ENCODE measurements at regions not wholly inside any gene's neighbourhood (a gene's known extent, or its start where the extent isn't known, plus 50 kb on each side); places are given as distances from the start of the nearest gene placed in this dataset.

DNA sequence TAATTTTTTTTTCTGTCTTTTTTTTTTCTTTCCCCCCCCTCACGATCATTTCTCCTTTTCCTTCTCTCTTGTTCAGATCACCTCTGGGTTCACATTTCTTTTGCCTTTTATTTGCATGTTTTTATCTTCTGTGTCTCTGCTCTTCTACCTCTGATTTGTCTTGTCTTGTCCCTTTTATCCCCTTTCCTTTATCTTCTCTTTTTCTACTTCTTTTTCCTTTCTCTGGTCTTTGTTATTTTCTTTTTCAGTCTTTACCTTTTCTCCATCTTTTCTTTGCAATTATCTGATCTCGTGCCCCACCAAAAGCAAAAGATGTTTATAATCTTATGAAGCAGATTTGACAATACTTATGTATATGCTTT lies 77.8 kb upstream of the RAP1B start:
- DNase-seq, result no peak
- no peaks in the 10 kb centered on the region for H3K9me3 ChIP-seq (replicated peaks; ENCODE audit: insufficient read depth, low read length)
- TF ChIP-seq EZH2phosphoT487 (IDR thresholded peaks at IDR 0.05; ENCODE audit: low read length) (no peak), EZH2 (optimal IDR thresholded peaks at IDR 0.05; ENCODE audit: low read depth, low read length) (no peak)
- TF ChIP-seq, protein P1, sequence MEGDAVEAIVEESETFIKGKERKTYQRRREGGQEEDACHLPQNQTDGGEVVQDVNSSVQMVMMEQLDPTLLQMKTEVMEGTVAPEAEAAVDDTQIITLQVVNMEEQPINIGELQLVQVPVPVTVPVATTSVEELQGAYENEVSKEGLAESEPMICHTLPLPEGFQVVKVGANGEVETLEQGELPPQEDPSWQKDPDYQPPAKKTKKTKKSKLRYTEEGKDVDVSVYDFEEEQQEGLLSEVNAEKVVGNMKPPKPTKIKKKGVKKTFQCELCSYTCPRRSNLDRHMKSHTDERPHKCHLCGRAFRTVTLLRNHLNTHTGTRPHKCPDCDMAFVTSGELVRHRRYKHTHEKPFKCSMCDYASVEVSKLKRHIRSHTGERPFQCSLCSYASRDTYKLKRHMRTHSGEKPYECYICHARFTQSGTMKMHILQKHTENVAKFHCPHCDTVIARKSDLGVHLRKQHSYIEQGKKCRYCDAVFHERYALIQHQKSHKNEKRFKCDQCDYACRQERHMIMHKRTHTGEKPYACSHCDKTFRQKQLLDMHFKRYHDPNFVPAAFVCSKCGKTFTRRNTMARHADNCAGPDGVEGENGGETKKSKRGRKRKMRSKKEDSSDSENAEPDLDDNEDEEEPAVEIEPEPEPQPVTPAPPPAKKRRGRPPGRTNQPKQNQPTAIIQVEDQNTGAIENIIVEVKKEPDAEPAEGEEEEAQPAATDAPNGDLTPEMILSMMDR (IDR thresholded peaks at IDR 0.05; ENCODE audit: low read length), result no peak
- no peak overlapping the region for H3K9ac ChIP-seq (ENCODE audit: low read length)
- no peaks in the 10 kb centered on the region for H3F3A ChIP-seq (ENCODE audit: insufficient read depth, low read length)
- no peaks in the 10 kb centered on the region for H3K79me2 ChIP-seq (ENCODE audit: low read length)
- H4K20me1 ChIP-seq (ENCODE audit: insufficient read depth, low read length), result no peaks in the 10 kb centered on the region
- H3K4me3 ChIP-seq (ENCODE audit: low read length), result no peak overlapping the region
- no peaks in the 10 kb centered on the region for H3K36me3 ChIP-seq (replicated peaks; ENCODE audit: insufficient read depth, low read length)
- no peak overlapping the region for H3K4me2 ChIP-seq (ENCODE audit: low read depth, low read length)
- H3K4me1 ChIP-seq (ENCODE audit: low read length), result no peaks in the 10 kb centered on the region
- H3K27me3 ChIP-seq (replicated peaks; ENCODE audit: insufficient read depth, low read length), result no peaks in the 10 kb centered on the region
- H2AFZ ChIP-seq (ENCODE audit: low read length), result no peak overlapping the region
- H3K9me2 ChIP-seq (replicated peaks; ENCODE audit: insufficient read depth, low read length), result no peaks in the 10 kb centered on the region
- no peak overlapping the region for H3K27ac ChIP-seq (ENCODE audit: low read length)

GRCh38 chr12:68534108-68534507 lies 76.6 kb upstream of the RAP1B start:
- Histone ChIP-seq H3K27ac (ENCODE audit: low read length) (no peak overlapping the region), H3K4me2 (ENCODE audit: low read depth, low read length) (no peak overlapping the region), H3K79me2 (ENCODE audit: low read length) (no peaks in the 10 kb centered on the region), H3K9me2 (replicated peaks; ENCODE audit: insufficient read depth, low read length) (no peaks in the 10 kb centered on the region), H2AFZ (ENCODE audit: low read length) (no peak overlapping the region), H3K4me3 (ENCODE audit: low read length) (no peak overlapping the region), H3K27me3 (replicated peaks; ENCODE audit: insufficient read depth, low read length) (no peaks in the 10 kb centered on the region), H3K9me3 (replicated peaks; ENCODE audit: insufficient read depth, low read length) (no peaks in the 10 kb centered on the region), H3F3A (ENCODE audit: insufficient read depth, low read length) (no peaks in the 10 kb centered on the region), H4K20me1 (ENCODE audit: insufficient read depth, low read length) (no peaks in the 10 kb centered on the region), H3K4me1 (ENCODE audit: low read length) (no peaks in the 10 kb centered on the region), H3K36me3 (replicated peaks; ENCODE audit: insufficient read depth, low read length) (no peaks in the 10 kb centered on the region), H3K9ac (ENCODE audit: low read length) (no peak overlapping the region)
- DNase-seq, result no peak
- no peak for TF ChIP-seq EZH2 (optimal IDR thresholded peaks at IDR 0.05; ENCODE audit: low read depth, low read length)
- TF ChIP-seq EZH2phosphoT487 (IDR thresholded peaks at IDR 0.05; ENCODE audit: low read length), result no peak
- TF ChIP-seq, protein P1 (IDR thresholded peaks at IDR 0.05; ENCODE audit: low read length), result no peak

DNA sequence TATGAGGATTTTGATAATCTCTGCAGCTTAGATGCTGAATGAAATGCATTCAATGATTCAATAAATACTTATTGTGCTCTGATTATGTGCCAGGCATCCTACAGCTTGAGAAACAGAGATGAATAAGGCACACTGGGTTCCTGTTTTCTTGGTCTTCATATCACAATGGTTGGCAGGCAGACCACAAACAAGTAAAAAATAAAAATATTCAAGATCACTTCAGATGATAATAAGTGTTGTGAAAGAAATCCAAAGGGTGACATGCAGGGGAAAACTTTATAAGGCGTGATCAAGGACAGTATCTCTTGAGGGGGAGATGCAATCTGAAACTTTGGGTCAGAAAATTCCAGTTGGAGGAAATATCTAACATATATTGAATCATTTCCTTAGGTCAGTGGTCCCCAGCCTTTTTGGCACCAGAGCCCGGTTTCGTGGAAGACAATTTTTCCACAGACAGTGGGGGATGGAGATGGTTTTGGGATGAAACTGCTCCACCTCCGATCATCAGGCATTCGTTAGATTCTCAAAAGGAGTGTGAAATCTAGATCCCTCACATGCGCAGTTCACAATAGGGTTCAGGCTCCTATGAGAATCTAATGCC lies 73.7 kb upstream of the RAP1B start:
- H2AFZ ChIP-seq (ENCODE audit: low read length), result no peak overlapping the region

More for the DNA sequence above, 73.7 kb upstream of the RAP1B start:
- H3K4me3 ChIP-seq (ENCODE audit: low read length), result no peak overlapping the region
- no peak for DNase-seq
- H3K9me3 ChIP-seq (replicated peaks; ENCODE audit: insufficient read depth, low read length), result no peaks in the 10 kb centered on the region
- no peak overlapping the region for H3K4me2 ChIP-seq (ENCODE audit: low read depth, low read length)
- TF ChIP-seq, protein P1 (IDR thresholded peaks at IDR 0.05; ENCODE audit: low read length), result no peak
- TF ChIP-seq EZH2 (optimal IDR thresholded peaks at IDR 0.05; ENCODE audit: low read depth, low read length) (no peak), EZH2phosphoT487 (IDR thresholded peaks at IDR 0.05; ENCODE audit: low read length) (no peak)
- no peaks in the 10 kb centered on the region for H3K9me2 ChIP-seq (replicated peaks; ENCODE audit: insufficient read depth, low read length)
- no peaks in the 10 kb centered on the region for H3K79me2 ChIP-seq (ENCODE audit: low read length)
- no peaks in the 10 kb centered on the region for H3K4me1 ChIP-seq (ENCODE audit: low read length)
- H3K27ac ChIP-seq (ENCODE audit: low read length), result no peak overlapping the region
- H3K9ac ChIP-seq (ENCODE audit: low read length), result no peak overlapping the region
- H3K27me3 ChIP-seq (replicated peaks; ENCODE audit: insufficient read depth, low read length), result no peaks in the 10 kb centered on the region
- no peaks in the 10 kb centered on the region for H4K20me1 ChIP-seq (ENCODE audit: insufficient read depth, low read length)
- H3F3A ChIP-seq (ENCODE audit: insufficient read depth, low read length), result no peaks in the 10 kb centered on the region
- H3K36me3 ChIP-seq (replicated peaks; ENCODE audit: insufficient read depth, low read length), result no peaks in the 10 kb centered on the region

Measured in MM.1S (cell line).